T-helper 17 cell (primary cell): ENCODE measurements at regions not wholly inside any gene's neighbourhood (a gene's known extent, or its start where the extent isn't known, plus 50 kb on each side); places are given as distances from the start of the nearest gene placed in this dataset.
"Not testable (repeated sequence)": the region's sequence is repeated elsewhere in the genome, so short reads cannot be mapped to it uniquely, and the experiment has no call there.

Experiments
- ATAC-seq: fragments of 150-1000 bp; cut with Tn5 transposase; 2 replicates; pipeline ENCODE4 v1.10.0; 2021; ENCODE audit warnings: mild to moderate bottlenecking, moderate library complexity
- DNase-seq, 3 donors: peaks; one replicate each; pipeline versions ENCODE4 v3.0.0 to v3.0.0-alpha.2; 2020 to 2021
- H3K9me3 ChIP-seq: one replicate; pipeline ENCODE4 v1.7.0; 2013; ENCODE audit warnings: low read length, mild to moderate bottlenecking; ENCODE audit not compliant: control insufficient read depth, poor library complexity, severe bottlenecking
- H3K27ac Mint-ChIP-seq: one replicate; pipeline ENCODE4 v1.8.0; 2022; ENCODE audit warnings: mild to moderate bottlenecking, moderate library complexity, mixed read lengths
- H3K27me3 Mint-ChIP-seq: one replicate; pipeline ENCODE4 v1.8.0; 2022; ENCODE audit warnings: mixed read lengths
- H3K36me3 Mint-ChIP-seq: one replicate; pipeline ENCODE4 v1.8.0; 2022; ENCODE audit warnings: low read depth, mixed read lengths
- H3K4me1 Mint-ChIP-seq: one replicate; pipeline ENCODE4 v1.8.0; 2022; ENCODE audit warnings: mild to moderate bottlenecking, mixed read lengths
- H3K4me3 Mint-ChIP-seq: one replicate; pipeline ENCODE4 v1.8.0; 2022; ENCODE audit warnings: mild to moderate bottlenecking, moderate library complexity, mixed read lengths

DNA sequence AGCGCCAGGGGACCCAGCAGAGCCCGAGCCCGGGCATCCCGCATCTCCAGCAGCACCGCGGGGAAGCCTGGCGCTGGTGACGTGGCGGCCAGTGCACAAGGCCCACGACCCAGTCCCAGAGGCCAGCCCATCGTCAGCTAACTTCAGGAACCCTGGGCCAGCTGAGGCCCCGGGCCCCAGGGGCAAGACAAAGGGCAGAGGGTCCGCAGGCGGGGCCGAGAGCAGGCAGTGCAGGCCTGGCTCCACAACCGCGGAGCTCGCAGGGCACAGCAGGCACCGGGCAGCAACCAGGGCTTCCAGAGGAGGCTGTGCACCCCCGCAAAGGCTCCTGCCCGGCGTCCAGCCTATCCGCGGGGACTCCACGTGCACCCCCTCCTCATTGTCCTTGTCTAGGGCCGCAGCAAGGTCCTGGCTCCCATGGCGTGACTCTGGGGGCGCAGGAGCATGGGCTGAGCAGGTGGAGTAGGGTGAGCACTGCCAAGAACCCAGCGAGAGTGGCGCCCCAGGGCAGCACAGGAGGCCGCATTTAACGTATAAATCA lies 352.5 kb downstream of the KCNJ18 start:
- not testable (repeated sequence) for DNase-seq, ATAC-seq, H3K27me3 Mint-ChIP-seq, H3K27ac Mint-ChIP-seq, H3K9me3 ChIP-seq, H3K36me3 Mint-ChIP-seq, H3K4me1 Mint-ChIP-seq, H3K4me3 Mint-ChIP-seq

DNA sequence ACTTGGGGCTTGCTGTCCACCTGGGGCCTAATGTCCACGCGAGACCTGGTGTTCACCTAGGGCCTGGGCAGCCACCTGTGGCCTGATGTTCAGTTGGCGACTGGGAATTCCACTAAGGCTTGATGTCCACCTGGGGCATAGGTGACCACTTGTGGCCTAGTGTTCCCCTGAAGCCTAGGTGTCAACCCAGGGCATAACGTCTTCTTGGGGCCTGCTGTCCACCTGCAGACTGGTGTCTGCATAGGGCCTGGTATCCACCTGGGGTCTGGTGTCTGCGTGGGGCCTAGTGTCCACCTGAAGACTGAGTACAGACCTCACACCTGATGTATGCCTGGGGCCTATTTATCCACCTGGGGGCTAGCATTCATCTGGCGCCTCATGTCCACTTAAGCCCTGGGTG lies 355.2 kb downstream of the KCNJ18 start:
- H3K4me3 Mint-ChIP-seq, H3K27ac Mint-ChIP-seq, H3K36me3 Mint-ChIP-seq, H3K4me1 Mint-ChIP-seq, H3K9me3 ChIP-seq, DNase-seq, H3K27me3 Mint-ChIP-seq, ATAC-seq: not testable (repeated sequence)

DNA sequence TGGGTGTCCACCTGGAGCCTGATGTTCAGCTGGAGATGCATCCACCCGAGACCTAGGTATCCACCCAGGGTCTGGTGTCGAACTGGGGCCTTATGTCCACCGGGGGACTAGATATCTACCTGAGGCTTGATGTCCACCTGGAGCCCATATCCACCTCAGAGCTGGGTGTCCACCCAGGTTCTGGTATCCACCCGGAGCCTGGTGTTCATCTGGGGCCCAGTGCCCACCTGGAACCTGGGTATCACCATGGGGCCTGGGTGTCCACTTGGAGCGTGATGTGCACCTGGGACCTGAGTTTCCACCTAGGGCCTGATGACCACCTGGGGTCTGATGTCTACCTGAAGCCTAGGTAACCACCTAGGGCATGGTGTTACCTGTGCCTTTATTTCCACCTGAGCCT lies 355.9 kb downstream of the KCNJ18 start:
- H3K4me3 Mint-ChIP-seq, H3K4me1 Mint-ChIP-seq, H3K9me3 ChIP-seq, ATAC-seq, H3K27ac Mint-ChIP-seq, DNase-seq, H3K36me3 Mint-ChIP-seq, H3K27me3 Mint-ChIP-seq: not testable (repeated sequence)

DNA sequence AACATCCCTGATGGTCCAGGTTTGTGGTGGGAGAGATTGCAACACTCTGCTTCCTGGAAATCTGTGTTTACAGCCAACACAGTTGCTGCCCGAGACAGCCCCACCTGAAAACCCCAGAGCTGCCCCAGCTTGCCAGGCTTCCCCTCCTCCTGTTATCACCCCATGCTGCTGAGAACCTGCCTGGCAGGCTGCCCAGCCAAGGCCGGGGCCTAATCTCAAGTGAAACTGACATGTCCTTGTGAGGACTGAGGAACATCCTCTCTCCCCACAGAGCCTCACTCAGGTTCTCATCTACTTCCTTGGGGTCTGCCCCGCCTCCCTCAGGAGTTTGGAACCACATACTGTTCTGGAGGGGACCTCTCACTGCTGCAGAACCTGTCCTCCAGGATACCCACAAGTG lies 358.4 kb downstream of the KCNJ18 start:
- H3K4me3 Mint-ChIP-seq, H3K36me3 Mint-ChIP-seq, H3K27ac Mint-ChIP-seq, H3K27me3 Mint-ChIP-seq, DNase-seq, H3K4me1 Mint-ChIP-seq, ATAC-seq, H3K9me3 ChIP-seq: not testable (repeated sequence)

DNA sequence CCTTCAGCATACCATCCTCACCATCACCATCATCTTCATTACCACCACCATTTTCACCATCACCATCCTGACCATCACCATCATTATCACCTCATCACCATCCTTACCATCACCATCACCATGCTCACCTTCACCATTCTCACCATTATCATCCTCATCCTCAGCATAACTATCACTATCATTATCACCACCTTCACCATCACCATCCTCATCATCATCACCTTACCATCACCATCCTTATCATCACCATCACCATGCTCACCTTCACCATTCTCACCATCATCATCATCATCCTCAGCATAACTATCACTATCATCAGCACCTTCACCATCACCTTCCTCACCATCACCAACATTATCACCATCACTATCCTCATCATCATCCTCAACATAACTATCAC lies 360.4 kb downstream of the KCNJ18 start:
- H3K27ac Mint-ChIP-seq, H3K4me1 Mint-ChIP-seq, ATAC-seq: not testable (repeated sequence)

DNA sequence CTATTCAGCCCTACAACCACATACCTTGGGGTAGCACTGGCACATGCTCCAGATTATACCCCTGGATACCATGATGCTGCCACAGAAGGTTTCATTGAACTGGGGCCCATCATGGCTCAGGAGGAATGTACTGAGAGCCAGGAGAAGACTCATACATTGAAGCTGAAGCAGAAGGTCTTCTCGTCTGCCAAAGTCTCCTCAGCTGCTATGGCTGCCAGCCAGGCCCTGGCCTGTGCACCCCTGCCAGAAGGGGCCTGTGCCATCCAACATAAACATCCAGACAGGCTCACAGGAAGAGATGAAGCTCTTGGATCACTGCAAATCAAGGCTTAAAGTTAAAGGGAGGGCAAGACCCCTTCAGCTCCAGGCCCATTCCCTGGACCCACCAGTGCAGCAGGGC lies 364.2 kb downstream of the KCNJ18 start:
- not testable (repeated sequence) for H3K4me1 Mint-ChIP-seq, H3K9me3 ChIP-seq, H3K27ac Mint-ChIP-seq, H3K36me3 Mint-ChIP-seq, DNase-seq, H3K27me3 Mint-ChIP-seq, H3K4me3 Mint-ChIP-seq, ATAC-seq

More for the DNA sequence above, 360.4 kb downstream of the KCNJ18 start:
- DNase-seq, H3K27me3 Mint-ChIP-seq, H3K4me3 Mint-ChIP-seq, H3K36me3 Mint-ChIP-seq, H3K9me3 ChIP-seq: not testable (repeated sequence)

DNA sequence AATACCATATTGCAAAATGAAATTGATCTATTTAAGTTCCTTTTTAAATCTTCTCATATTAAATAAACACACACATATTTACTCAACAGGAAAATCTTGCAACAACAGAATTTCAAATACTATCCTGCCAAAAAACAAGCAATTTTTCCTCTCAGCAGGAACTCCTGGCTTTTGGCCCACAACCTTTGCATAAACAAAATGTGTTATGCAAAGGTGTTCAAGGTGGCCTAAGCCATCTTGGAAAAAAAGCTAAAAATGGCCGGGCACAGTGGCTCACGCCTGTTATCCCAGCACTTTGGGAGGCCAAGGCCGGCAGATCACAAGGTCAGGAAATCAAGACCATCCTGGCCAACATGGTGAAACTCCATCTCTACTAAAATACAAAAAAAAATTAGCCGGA lies 383.6 kb downstream of the KCNJ18 start:
- DNase-seq, ATAC-seq, H3K36me3 Mint-ChIP-seq, H3K9me3 ChIP-seq, H3K27me3 Mint-ChIP-seq, H3K27ac Mint-ChIP-seq, H3K4me1 Mint-ChIP-seq, H3K4me3 Mint-ChIP-seq: not testable (repeated sequence)

DNA sequence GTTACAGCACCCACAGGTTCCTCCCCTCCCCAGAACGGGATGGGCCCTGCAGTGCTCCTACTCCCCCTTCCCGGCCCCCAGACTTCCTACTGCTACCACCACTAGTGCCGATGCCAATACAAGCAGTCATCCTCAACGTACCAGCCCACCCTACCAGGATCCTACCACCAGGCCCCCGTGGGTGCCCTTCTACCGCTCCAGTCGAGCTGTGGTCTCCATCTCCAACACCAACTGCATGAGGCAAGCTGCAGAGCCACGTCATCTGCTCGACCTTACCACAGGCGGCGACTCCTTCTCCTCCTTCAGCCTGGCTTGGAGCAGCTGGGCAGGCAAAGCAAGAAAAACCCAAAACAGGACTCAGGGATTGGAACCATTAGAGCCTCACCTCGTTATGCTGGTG lies 396.3 kb downstream of the KCNJ18 start:
- not testable (repeated sequence) for H3K36me3 Mint-ChIP-seq, H3K27me3 Mint-ChIP-seq, H3K4me1 Mint-ChIP-seq, H3K9me3 ChIP-seq, DNase-seq, H3K27ac Mint-ChIP-seq, ATAC-seq, H3K4me3 Mint-ChIP-seq

DNA sequence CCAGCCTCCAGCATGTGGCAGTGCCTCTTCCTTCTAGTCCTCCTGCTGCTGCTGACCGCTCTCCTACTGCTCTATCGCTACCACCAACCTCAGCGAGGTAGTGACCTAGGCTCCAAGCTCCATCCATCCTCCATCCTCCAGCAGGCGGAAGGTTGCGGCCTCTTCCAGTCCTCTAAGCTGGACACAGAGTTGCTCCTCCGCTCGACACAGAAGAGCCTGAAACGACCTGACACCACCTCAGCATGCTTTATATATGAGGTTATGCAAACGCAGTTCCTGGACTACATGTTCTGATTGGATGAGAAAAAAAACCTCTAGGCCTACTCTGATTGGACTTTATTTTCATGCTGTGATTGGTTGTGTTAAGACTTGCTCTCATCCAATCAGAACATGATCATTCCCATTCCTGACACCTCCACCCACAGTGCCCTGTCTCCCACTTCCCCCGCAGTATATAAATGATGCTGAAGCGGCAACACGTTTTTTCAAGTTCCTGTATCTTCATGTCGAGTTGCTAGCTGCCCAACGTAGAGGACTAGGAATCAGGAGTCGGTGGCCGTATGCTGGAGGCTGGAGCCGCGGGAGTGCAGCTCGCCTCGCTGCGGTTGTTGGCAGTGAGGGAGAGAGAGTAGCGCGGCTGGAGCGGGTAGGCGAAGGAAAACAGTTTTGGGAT lies 398.1 kb downstream of the KCNJ18 start:
- no peak for ATAC-seq

DNA sequence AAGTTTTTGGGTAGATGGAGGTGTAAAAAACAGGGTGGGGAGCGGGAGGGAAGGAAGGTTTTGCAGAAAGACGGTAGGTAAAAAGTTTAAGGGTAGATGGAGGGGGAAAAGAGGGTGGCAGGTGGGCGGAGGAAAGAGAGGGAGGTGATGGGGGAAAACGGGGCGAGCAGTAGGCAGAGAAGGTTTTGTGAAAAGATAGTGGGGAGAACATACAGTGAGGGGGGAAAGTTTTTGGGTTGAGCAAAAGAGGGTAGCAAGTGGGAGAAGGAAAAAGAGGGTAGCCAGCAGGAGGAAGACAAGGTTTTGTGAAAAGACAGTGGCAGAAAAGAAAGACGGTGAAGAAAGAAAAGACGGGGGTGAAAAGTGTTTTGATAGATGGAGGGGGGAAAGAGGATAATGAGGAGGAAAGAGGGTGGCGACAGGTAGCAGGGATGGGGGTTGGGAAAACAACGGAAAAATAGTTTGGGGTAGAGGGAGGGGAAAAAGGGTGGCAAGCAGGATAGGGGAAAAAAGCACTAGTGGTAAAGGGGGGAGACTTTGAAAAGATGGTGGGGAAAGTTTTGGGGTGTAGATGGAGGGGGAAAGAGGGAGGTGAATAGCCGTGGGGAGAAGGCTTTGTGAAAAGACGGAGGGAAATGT lies 398.8 kb downstream of the KCNJ18 start:
- H3K27me3 Mint-ChIP-seq, ATAC-seq, H3K36me3 Mint-ChIP-seq, DNase-seq, H3K4me1 Mint-ChIP-seq, H3K4me3 Mint-ChIP-seq, H3K27ac Mint-ChIP-seq, H3K9me3 ChIP-seq: not testable (repeated sequence)

More for the DNA sequence above, 398.1 kb downstream of the KCNJ18 start:
- no peak overlapping the region for H3K4me3 Mint-ChIP-seq
- no peaks in the 10 kb centered on the region for H3K36me3 Mint-ChIP-seq
- no peaks in the 10 kb centered on the region for H3K4me1 Mint-ChIP-seq
- no peak overlapping the region for H3K27ac Mint-ChIP-seq
- DNase-seq, result no peak
- no peaks in the 10 kb centered on the region for H3K27me3 Mint-ChIP-seq
- no peaks in the 10 kb centered on the region for H3K9me3 ChIP-seq

DNA sequence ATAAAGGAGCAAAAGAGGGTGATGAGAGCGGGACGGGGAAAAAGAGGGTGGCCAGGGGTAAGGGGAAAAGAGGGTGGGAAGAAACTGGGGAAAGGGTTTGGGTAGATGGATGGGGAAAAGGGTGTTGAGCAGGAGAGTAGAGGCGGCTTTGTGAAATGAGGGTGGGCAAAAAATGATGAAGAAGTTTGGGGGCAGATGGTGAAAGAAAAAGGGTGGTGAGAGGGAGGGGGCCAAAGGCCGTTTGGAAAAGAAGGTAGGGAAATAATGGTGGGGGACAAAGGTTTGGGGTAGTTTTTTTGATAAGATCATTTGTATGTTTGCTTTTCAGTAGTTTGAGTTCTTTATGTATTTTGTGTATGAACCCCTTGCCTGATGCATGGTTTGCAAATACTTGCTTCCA lies 399.5 kb downstream of the KCNJ18 start:
- not testable (repeated sequence) for DNase-seq, H3K4me3 Mint-ChIP-seq, H3K27me3 Mint-ChIP-seq, H3K9me3 ChIP-seq, H3K27ac Mint-ChIP-seq, H3K4me1 Mint-ChIP-seq, ATAC-seq, H3K36me3 Mint-ChIP-seq

DNA sequence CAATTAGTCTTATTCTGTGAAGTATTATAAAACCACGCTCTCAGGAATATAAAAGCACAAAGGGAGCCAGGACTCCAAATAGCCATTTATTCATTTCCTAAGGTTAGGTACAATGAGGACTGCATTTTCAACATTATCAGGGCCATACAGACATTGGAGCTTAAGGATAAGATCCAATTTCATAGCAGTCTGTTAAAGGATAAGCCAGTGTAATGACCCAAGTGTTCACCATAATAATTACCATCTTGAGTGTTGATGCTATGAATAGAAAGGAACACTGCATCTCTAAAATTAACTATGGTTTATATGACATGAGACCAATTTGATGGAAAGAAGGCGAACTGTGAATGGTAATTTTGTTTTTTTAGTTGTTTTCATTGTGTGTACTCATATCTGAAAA lies 403.1 kb downstream of the KCNJ18 start:
- not testable (repeated sequence) for H3K36me3 Mint-ChIP-seq

DNA sequence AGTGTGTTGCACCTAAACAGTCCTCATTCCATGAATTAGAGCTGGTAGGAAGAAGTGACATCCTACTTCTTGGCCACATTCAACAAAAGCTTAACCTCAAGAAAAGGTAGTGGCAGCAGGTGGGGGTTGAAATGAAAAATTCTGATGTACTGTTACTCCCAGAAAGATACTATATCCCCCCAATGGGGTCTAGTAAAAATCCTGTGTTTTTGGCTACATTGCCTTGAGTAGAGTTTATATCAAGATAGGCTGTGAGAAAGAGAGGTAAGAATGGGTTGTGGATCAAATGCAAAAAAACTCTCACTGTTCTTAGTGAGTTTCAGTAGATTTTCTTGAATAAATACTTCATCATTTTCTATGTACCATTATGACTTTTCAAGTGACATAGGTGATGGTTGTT lies 407.3 kb downstream of the KCNJ18 start:
- not testable (repeated sequence) for DNase-seq, H3K9me3 ChIP-seq, H3K27me3 Mint-ChIP-seq, H3K36me3 Mint-ChIP-seq, H3K27ac Mint-ChIP-seq, H3K4me3 Mint-ChIP-seq, ATAC-seq, H3K4me1 Mint-ChIP-seq

More for the DNA sequence above, 403.1 kb downstream of the KCNJ18 start:
- not testable (repeated sequence) for H3K27me3 Mint-ChIP-seq, H3K4me3 Mint-ChIP-seq, ATAC-seq, DNase-seq, H3K9me3 ChIP-seq, H3K27ac Mint-ChIP-seq, H3K4me1 Mint-ChIP-seq

DNA sequence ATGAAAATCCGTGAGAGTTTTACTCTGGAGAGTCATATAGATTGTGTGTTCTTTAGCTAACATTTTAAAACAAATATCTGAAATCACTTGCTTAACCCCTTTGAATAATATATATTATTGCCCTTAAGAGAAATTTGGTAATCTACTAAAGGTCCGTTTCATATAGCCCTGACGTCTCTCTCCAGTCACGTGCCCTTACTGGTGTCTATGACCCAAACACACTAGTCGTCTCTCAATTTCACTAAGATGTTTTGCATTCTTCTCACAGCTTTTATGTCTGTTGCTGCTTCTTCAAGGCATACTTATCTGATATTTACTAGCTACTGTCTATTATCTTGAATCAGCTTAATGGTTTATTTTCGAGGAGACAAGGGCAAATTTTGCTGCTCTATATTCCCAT lies 409.9 kb downstream of the KCNJ18 start:
- no peaks in the 10 kb centered on the region for H3K9me3 ChIP-seq
- no peak overlapping the region for H3K27ac Mint-ChIP-seq
- no peaks in the 10 kb centered on the region for H3K36me3 Mint-ChIP-seq
- no peak for DNase-seq
- no peak for ATAC-seq
- no peaks in the 10 kb centered on the region for H3K27me3 Mint-ChIP-seq
- H3K4me1 Mint-ChIP-seq, result no peaks in the 10 kb centered on the region
- H3K4me3 Mint-ChIP-seq, result no peak overlapping the region
